A549 (cell line): ENCODE measurements at regions not wholly inside any gene's neighbourhood (a gene's known extent, or its start where the extent isn't known, plus 50 kb on each side); places are given as distances from the start of the nearest gene placed in this dataset.

ENCODE experiments used
- CHD4 ChIP-seq: fragments of 200-600 bp; sonication (generic); IDR thresholded peaks from 2 replicates; pipeline ENCODE4 v1.6.1; 2016; ENCODE audit warnings: antibody characterized with exemption, mild to moderate bottlenecking, borderline replicate concordance
- NPAS2 ChIP-seq: fragments of 250-450 bp; sonication (Bioruptor Pico); IDR thresholded peaks from 2 replicates; pipeline ENCODE4 v1.8.0; 2022; ENCODE audit warnings: mild to moderate bottlenecking, moderate library complexity, borderline replicate concordance
- POLR2A ChIP-seq: IDR thresholded peaks from 2 replicates; pipeline ENCODE4 v1.6.1; 2012; ENCODE audit warnings: mild to moderate bottlenecking, low read length
- ZC3H11A ChIP-seq: fragments of 450-650 bp; IDR thresholded peaks from 2 replicates; pipeline ENCODE4 v1.6.1; 2014; ENCODE audit warnings: antibody characterized with exemption, mild to moderate bottlenecking
- TF ChIP-seq, protein P1 (sequence below): fragments of >200 bp; sonication (Bioruptor Twin); formaldehyde crosslinking; IDR thresholded peaks from 3 replicates; pipeline ENCODE4 v1.5.1; 2016

DNA sequence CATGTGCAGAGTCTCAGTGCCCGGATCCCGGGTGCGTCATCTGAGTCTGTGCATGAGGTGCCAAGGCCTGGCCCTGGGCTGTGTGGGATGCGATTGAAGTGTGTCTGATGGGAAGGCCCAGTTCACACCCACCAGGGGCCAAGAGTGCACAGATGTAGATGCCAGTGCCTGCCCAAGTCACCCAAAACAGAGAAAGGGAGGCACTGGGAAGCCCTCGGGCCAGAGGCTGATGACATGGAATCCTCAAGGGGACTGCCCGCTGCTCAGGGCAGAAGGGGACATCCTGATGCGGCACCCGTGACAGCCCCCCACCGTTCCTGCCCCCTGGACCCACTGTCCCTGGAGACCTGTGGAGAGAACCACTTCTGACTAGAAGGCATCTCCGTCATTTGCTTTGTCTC is 72.2 kb upstream of the ZNF479 start:
- TF ChIP-seq CHD4, result no peak
- TF ChIP-seq NPAS2 (CRISPR knock-in tag), result no peak
- TF ChIP-seq, protein P1, sequence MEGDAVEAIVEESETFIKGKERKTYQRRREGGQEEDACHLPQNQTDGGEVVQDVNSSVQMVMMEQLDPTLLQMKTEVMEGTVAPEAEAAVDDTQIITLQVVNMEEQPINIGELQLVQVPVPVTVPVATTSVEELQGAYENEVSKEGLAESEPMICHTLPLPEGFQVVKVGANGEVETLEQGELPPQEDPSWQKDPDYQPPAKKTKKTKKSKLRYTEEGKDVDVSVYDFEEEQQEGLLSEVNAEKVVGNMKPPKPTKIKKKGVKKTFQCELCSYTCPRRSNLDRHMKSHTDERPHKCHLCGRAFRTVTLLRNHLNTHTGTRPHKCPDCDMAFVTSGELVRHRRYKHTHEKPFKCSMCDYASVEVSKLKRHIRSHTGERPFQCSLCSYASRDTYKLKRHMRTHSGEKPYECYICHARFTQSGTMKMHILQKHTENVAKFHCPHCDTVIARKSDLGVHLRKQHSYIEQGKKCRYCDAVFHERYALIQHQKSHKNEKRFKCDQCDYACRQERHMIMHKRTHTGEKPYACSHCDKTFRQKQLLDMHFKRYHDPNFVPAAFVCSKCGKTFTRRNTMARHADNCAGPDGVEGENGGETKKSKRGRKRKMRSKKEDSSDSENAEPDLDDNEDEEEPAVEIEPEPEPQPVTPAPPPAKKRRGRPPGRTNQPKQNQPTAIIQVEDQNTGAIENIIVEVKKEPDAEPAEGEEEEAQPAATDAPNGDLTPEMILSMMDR, result no peak
- no peak for TF ChIP-seq ZC3H11A
- no peak for TF ChIP-seq POLR2A
